Cardiac muscle cell (in vitro differentiated cells and primary cell): ENCODE measurements at regions not wholly inside any gene's neighbourhood (a gene's known extent, or its start where the extent isn't known, plus 50 kb on each side); places are given as distances from the start of the nearest gene placed in this dataset.

Source experiments
- DNase-seq, 2 donors: peaks; one replicate each; pipeline versions ENCODE4 v3.0.0 to v3.0.0-alpha.2; 2010 to 2017; ENCODE audit warnings: low read depth in 1 of 2, low spot score in 1 of 2
- H3K27ac ChIP-seq: fragments of 200-600 bp; sonication (generic); 2 replicates; pipeline ENCODE4 v1.5.1; 2016
- H3K27me3 ChIP-seq: fragments of 200-600 bp; sonication (generic); 2 replicates; pipeline ENCODE4 v1.6.0; 2016; ENCODE audit warnings: control low read depth
- H3K36me3 ChIP-seq: fragments of 200-600 bp; sonication (generic); 2 replicates; pipeline ENCODE4 v1.5.1; 2016; ENCODE audit warnings: control low read depth
- H3K4me1 ChIP-seq: fragments of 200-600 bp; sonication (generic); 2 replicates; pipeline ENCODE4 v1.8.1; 2017; ENCODE audit warnings: low read depth, mild to moderate bottlenecking, mixed run types
- H3K4me3 ChIP-seq: fragments of 200-600 bp; sonication (generic); 2 replicates; pipeline ENCODE4 v1.5.1; 2016; ENCODE audit warnings: mild to moderate bottlenecking
- H3K9me3 ChIP-seq: fragments of 200-600 bp; sonication (generic); 2 replicates; pipeline ENCODE4 v1.5.1; 2017; ENCODE audit warnings: low read depth, mild to moderate bottlenecking, control low read depth
- CTCF ChIP-seq: IDR thresholded peaks from 2 replicates; pipeline ENCODE4 v1.5.1; 2012; ENCODE audit warnings: low read depth, mild to moderate bottlenecking, low read length

GRCh38 chr7:35524112-35524804 lies 170.7 kb downstream of the HERPUD2 start:
- Histone ChIP-seq H3K9me3 (no peaks in the 10 kb centered on the region), H3K36me3 (no peaks in the 10 kb centered on the region), H3K27ac (no peak overlapping the region), H3K4me1 (peaks cover 14% of the 10 kb centered on the region), H3K27me3 (no peaks in the 10 kb centered on the region), H3K4me3 (no peak overlapping the region)
- no peak for TF ChIP-seq CTCF
- DNase-seq: no peak

GRCh38 chr7:35523292-35523691 lies 171.6 kb downstream of the HERPUD2 start:
- H3K4me3 ChIP-seq: no peak overlapping the region
- peaks cover 24% of the 10 kb centered on the region for H3K4me1 ChIP-seq
- no peaks in the 10 kb centered on the region for H3K36me3 ChIP-seq
- H3K27me3 ChIP-seq: no peaks in the 10 kb centered on the region
- H3K9me3 ChIP-seq: no peaks in the 10 kb centered on the region
- H3K27ac ChIP-seq: no peak overlapping the region
- no peak for DNase-seq
- no peak for TF ChIP-seq CTCF

- peaks cover 30% of the 10 kb centered on the region for H3K4me1 ChIP-seq
- H3K36me3 ChIP-seq: no peaks in the 10 kb centered on the region
- H3K9me3 ChIP-seq: no peaks in the 10 kb centered on the region
- H3K27me3 ChIP-seq: no peaks in the 10 kb centered on the region
- H3K4me3 ChIP-seq: no peak overlapping the region
- no peak overlapping the region for H3K27ac ChIP-seq
- TF ChIP-seq CTCF: no peak
- DNase-seq: no peak
Measured at GRCh38 chr7:35522697-35523096, 172.2 kb downstream of the HERPUD2 start.

GRCh38 chr7:35521941-35522340 lies 173.0 kb downstream of the HERPUD2 start:
- TF ChIP-seq CTCF: no peak
- peaks cover 31% of the 10 kb centered on the region for H3K4me1 ChIP-seq
- no peak overlapping the region for H3K27ac ChIP-seq
- H3K4me3 ChIP-seq: no peak overlapping the region
- H3K9me3 ChIP-seq: no peaks in the 10 kb centered on the region
- no peaks in the 10 kb centered on the region for H3K36me3 ChIP-seq
- H3K27me3 ChIP-seq: no peaks in the 10 kb centered on the region
- DNase-seq: no peak

- H3K36me3 ChIP-seq: no peaks in the 10 kb centered on the region
- H3K27ac ChIP-seq: no peak overlapping the region
- H3K4me1 ChIP-seq: peaks cover 36% of the 10 kb centered on the region
- no peaks in the 10 kb centered on the region for H3K27me3 ChIP-seq
- no peaks in the 10 kb centered on the region for H3K9me3 ChIP-seq
- no peak overlapping the region for H3K4me3 ChIP-seq
- TF ChIP-seq CTCF: no peak
- DNase-seq: no peak
Measured at GRCh38 chr7:35520810-35521625, 173.9 kb downstream of the HERPUD2 start.
